ENCODE measurements at regions not wholly inside any gene's neighbourhood (a gene's known extent, or its start where the extent isn't known, plus 50 kb on each side); places are given as distances from the start of the nearest gene placed in this dataset.

GRCh38 chr4:121562811-121563210 is 134.0 kb downstream of the ANXA5 start:
- H3K27ac Mint-ChIP-seq, result no peak overlapping the region
- H3K36me3 Mint-ChIP-seq, result no peaks in the 10 kb centered on the region
- no peaks in the 10 kb centered on the region for H3K4me1 Mint-ChIP-seq
- DNase-seq (no peak), ATAC-seq (ENCODE audit: low read depth in 2 of 2) (no peak)
- H3K9me3 Mint-ChIP-seq, result peaks cover 0 to 10% (median 0%) of the 10 kb centered on the region in 7 donors
- H3K4me3 Mint-ChIP-seq, result no peak overlapping the region
- H3K27me3 Mint-ChIP-seq, result peaks cover 5 to 12% (median 10%) of the 10 kb centered on the region in 3 donors

GRCh38 chr4:121555315-121556107 is 141.3 kb downstream of the ANXA5 start:
- ATAC-seq (ENCODE audit: low read depth in 2 of 2), result no peak
- DNase-seq, result no peak
- no peak overlapping the region for H3K4me3 Mint-ChIP-seq
- peaks cover 0 to 8% (median 1%) of the 10 kb centered on the region in 7 donors for H3K9me3 Mint-ChIP-seq
- no peaks in the 10 kb centered on the region for H3K36me3 Mint-ChIP-seq
- H3K27ac Mint-ChIP-seq, result no peak overlapping the region
- H3K27me3 Mint-ChIP-seq, result no peaks in the 10 kb centered on the region
- no peaks in the 10 kb centered on the region for H3K4me1 Mint-ChIP-seq

- Mint-ChIP-seq H3K27ac (no peak overlapping the region), H3K4me1 (no peaks in the 10 kb centered on the region), H3K4me3 (no peak overlapping the region), H3K9me3 (peaks cover 0 to 8% (median 0%) of the 10 kb centered on the region in 7 donors), H3K36me3 (no peaks in the 10 kb centered on the region), H3K27me3 (no peaks in the 10 kb centered on the region)
- no peak for DNase-seq
- ATAC-seq (ENCODE audit: low read depth in 2 of 2), result no peak
These were observed 142.4 kb downstream of the ANXA5 start for GRCh38 chr4:121554382-121554781.

- H3K4me1 Mint-ChIP-seq, result no peaks in the 10 kb centered on the region
These were observed 144.9 kb downstream of the ANXA5 start for GRCh38 chr4:121551881-121552280.

GRCh38 chr4:121551271-121551670 is 145.5 kb downstream of the ANXA5 start:
- Mint-ChIP-seq H3K4me1 (no peaks in the 10 kb centered on the region), H3K27ac (no peak overlapping the region), H3K9me3 (peaks cover 2 to 14% (median 6%) of the 10 kb centered on the region in 7 donors), H3K36me3 (no peaks in the 10 kb centered on the region), H3K27me3 (no peaks in the 10 kb centered on the region), H3K4me3 (no peak overlapping the region)
- ATAC-seq (ENCODE audit: low read depth in 2 of 2) (no peak), DNase-seq (no peak)

More at GRCh38 chr4:121551881-121552280, 144.9 kb downstream of the ANXA5 start:
- Mint-ChIP-seq H3K4me3 (no peak overlapping the region), H3K36me3 (no peaks in the 10 kb centered on the region), H3K9me3 (peaks cover 1 to 8% (median 4%) of the 10 kb centered on the region in 7 donors), H3K27ac (no peak overlapping the region), H3K27me3 (no peaks in the 10 kb centered on the region)
- ATAC-seq (ENCODE audit: low read depth in 2 of 2) (no peak), DNase-seq (no peak)

GRCh38 chr4:121541696-121542095 is 155.1 kb downstream of the ANXA5 start:
- no peak overlapping the region for H3K4me3 Mint-ChIP-seq
- no peak overlapping the region for H3K27ac Mint-ChIP-seq
- peaks cover 0 to 21% (median 7%) of the 10 kb centered on the region in 7 donors for H3K9me3 Mint-ChIP-seq
- peaks cover 0 to 8% (median 0%) of the 10 kb centered on the region in 3 donors for H3K27me3 Mint-ChIP-seq
- no peaks in the 10 kb centered on the region for H3K36me3 Mint-ChIP-seq
- ATAC-seq (ENCODE audit: low read depth in 2 of 2) (no peak), DNase-seq (no peak)
- peaks cover 0 to 9% (median 0%) of the 10 kb centered on the region in 3 donors for H3K4me1 Mint-ChIP-seq

GRCh38 chr4:121535351-121535750 is 154.5 kb upstream of the QRFPR start:
- H3K36me3 Mint-ChIP-seq, result no peaks in the 10 kb centered on the region
- DNase-seq (no peak), ATAC-seq (ENCODE audit: low read depth in 2 of 2) (no peak)
- H3K4me1 Mint-ChIP-seq, result no peaks in the 10 kb centered on the region
- H3K9me3 Mint-ChIP-seq, result peaks cover 0 to 6% (median 0%) of the 10 kb centered on the region in 7 donors
- H3K4me3 Mint-ChIP-seq, result no peak overlapping the region
- no peak overlapping the region for H3K27ac Mint-ChIP-seq
- H3K27me3 Mint-ChIP-seq, result peaks cover 0 to 8% (median 0%) of the 10 kb centered on the region in 3 donors

- H3K4me1 Mint-ChIP-seq, result no peaks in the 10 kb centered on the region
- H3K27me3 Mint-ChIP-seq, result peaks cover 0 to 8% (median 0%) of the 10 kb centered on the region in 3 donors
- H3K9me3 Mint-ChIP-seq, result peaks cover 0 to 6% (median 0%) of the 10 kb centered on the region in 7 donors
- no peak for DNase-seq
- no peaks in the 10 kb centered on the region for H3K36me3 Mint-ChIP-seq
- no peak overlapping the region for H3K27ac Mint-ChIP-seq
- ATAC-seq (ENCODE audit: low read depth in 2 of 2), result no peak
- no peak overlapping the region for H3K4me3 Mint-ChIP-seq
These were observed 153.4 kb upstream of the QRFPR start for GRCh38 chr4:121534187-121534586.

- Mint-ChIP-seq H3K9me3 (peaks cover 0 to 12% (median 1%) of the 10 kb centered on the region in 7 donors), H3K27ac (no peak overlapping the region), H3K36me3 (no peaks in the 10 kb centered on the region), H3K4me3 (no peak overlapping the region), H3K4me1 (no peaks in the 10 kb centered on the region), H3K27me3 (peaks cover 0 to 7% (median 0%) of the 10 kb centered on the region in 3 donors)
- ATAC-seq (ENCODE audit: low read depth in 2 of 2), result no peak
- DNase-seq, result no peak
These were observed 145.7 kb upstream of the QRFPR start for GRCh38 chr4:121526509-121526908.

- H3K27ac Mint-ChIP-seq, result no peak overlapping the region
- H3K4me3 Mint-ChIP-seq, result no peak overlapping the region
- H3K36me3 Mint-ChIP-seq, result no peaks in the 10 kb centered on the region
- no peaks in the 10 kb centered on the region for H3K4me1 Mint-ChIP-seq
- H3K27me3 Mint-ChIP-seq, result peaks cover 0 to 7% (median 0%) of the 10 kb centered on the region in 3 donors
- ATAC-seq (ENCODE audit: low read depth in 2 of 2) (no peak), DNase-seq (no peak)
- H3K9me3 Mint-ChIP-seq, result peaks cover 2 to 13% (median 5%) of the 10 kb centered on the region in 7 donors
These were observed 138.5 kb upstream of the QRFPR start for GRCh38 chr4:121519236-121519838.

GRCh38 chr4:121517241-121517640 is 136.4 kb upstream of the QRFPR start:
- Mint-ChIP-seq H3K4me3 (no peak overlapping the region), H3K9me3 (peaks cover 0 to 13% (median 5%) of the 10 kb centered on the region in 7 donors), H3K27me3 (no peaks in the 10 kb centered on the region), H3K4me1 (no peaks in the 10 kb centered on the region), H3K36me3 (no peaks in the 10 kb centered on the region), H3K27ac (no peak overlapping the region)
- no peak for ATAC-seq (ENCODE audit: low read depth in 2 of 2)
- no peak for DNase-seq

GRCh38 chr4:121514443-121514842 is 133.6 kb upstream of the QRFPR start:
- H3K4me1 Mint-ChIP-seq, result no peaks in the 10 kb centered on the region
- DNase-seq (no peak), ATAC-seq (ENCODE audit: low read depth in 2 of 2) (no peak)
- no peak overlapping the region for H3K4me3 Mint-ChIP-seq
- H3K9me3 Mint-ChIP-seq, result peaks cover 0 to 9% (median 2%) of the 10 kb centered on the region in 7 donors
- no peak overlapping the region for H3K27ac Mint-ChIP-seq
- H3K27me3 Mint-ChIP-seq, result peaks cover 0 to 12% (median 5%) of the 10 kb centered on the region in 3 donors
- no peaks in the 10 kb centered on the region for H3K36me3 Mint-ChIP-seq

- ATAC-seq (ENCODE audit: low read depth in 2 of 2) (no peak), DNase-seq (no peak)
- peaks cover 0 to 2% (median 0%) of the 10 kb centered on the region in 7 donors for H3K9me3 Mint-ChIP-seq
- peaks cover 0 to 13% (median 6%) of the 10 kb centered on the region in 3 donors for H3K27me3 Mint-ChIP-seq
- no peak overlapping the region for H3K4me3 Mint-ChIP-seq
- H3K27ac Mint-ChIP-seq, result peak overlapping the region in 1 of 6 donors; percentile 37
- H3K4me1 Mint-ChIP-seq, result no peaks in the 10 kb centered on the region
- no peaks in the 10 kb centered on the region for H3K36me3 Mint-ChIP-seq
These were observed 129.6 kb upstream of the QRFPR start for GRCh38 chr4:121510341-121510874.

Data from naive B cell (primary cell).